ENCODE measurements at regions not wholly inside any gene's neighbourhood (a gene's known extent, or its start where the extent isn't known, plus 50 kb on each side); places are given as distances from the start of the nearest gene placed in this dataset.
"Not testable (repeated sequence)": the region's sequence is repeated elsewhere in the genome, so short reads cannot be mapped to it uniquely, and the experiment has no call there.

DNA sequence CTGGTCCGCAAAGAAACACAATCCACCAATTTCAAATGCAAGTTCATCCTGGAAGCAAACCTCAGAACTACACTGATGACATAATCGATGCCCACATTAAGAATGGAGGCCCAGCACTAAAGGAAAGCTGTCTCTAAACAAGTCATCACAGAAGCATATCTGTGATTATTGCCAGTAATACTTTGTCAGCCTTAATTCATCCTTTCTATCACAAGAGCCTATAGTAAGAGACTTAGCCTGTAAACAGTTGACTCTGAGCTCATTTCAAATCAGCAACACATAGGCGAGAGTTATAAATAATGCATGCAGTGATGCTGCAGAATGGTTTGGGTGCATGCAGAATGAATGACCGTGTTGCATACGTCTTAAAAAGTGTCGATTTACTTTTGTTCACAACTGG, 105.9 kb upstream of the ZFP42 start:
- no peaks in the 10 kb centered on the region for H3K4me1 ChIP-seq (ENCODE audit: control insufficient read depth, insufficient read depth, low read length)
- no peaks in the 10 kb centered on the region for H3K36me3 ChIP-seq (ENCODE audit: control insufficient read depth, insufficient read depth, low read length)
- no peak for DNase-seq
- no peaks in the 10 kb centered on the region for H3K9me3 ChIP-seq (ENCODE audit: control insufficient read depth, low read depth, low read length)
- no peak overlapping the region for H3K27ac ChIP-seq (ENCODE audit: low read length)
- 100% methylated on average over 1 of the region's 6 CpGs for WGBS (ENCODE audit: insufficient coverage, low lambda C conversion rate)
- H3K27me3 ChIP-seq (ENCODE audit: control insufficient read depth, insufficient read depth, low read length): no peaks in the 10 kb centered on the region
- no peak overlapping the region for H3K4me3 ChIP-seq (ENCODE audit: low read length)

DNA sequence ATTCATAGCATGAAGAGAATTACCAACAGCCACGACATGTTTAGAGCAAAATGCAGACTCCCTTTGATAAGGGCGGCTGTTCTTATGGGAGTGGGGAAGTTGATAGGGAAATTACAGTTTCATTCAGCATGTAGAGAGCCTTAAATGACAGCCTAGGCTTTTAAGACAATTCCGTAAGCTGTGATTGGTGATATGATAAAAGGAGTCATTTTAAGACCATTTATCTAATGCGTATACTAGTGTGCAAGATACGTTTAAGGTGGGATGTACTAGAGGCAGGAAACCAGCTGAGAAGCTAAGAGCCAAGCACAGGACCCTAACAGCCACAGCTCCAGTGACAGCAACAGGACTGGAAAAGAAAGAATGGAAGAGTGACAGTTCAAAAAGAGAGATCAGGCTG, 102.2 kb upstream of the ZFP42 start:
- no peaks in the 10 kb centered on the region for H3K36me3 ChIP-seq (ENCODE audit: control insufficient read depth, insufficient read depth, low read length)
- no peak overlapping the region for H3K27ac ChIP-seq (ENCODE audit: low read length)
- no peaks in the 10 kb centered on the region for H3K27me3 ChIP-seq (ENCODE audit: control insufficient read depth, insufficient read depth, low read length)
- no peak overlapping the region for H3K4me3 ChIP-seq (ENCODE audit: low read length)
- 20% methylated on average over 1 of the region's 5 CpGs for WGBS (ENCODE audit: insufficient coverage, low lambda C conversion rate)
- H3K4me1 ChIP-seq (ENCODE audit: control insufficient read depth, insufficient read depth, low read length): no peaks in the 10 kb centered on the region
- no peak for DNase-seq
- no peaks in the 10 kb centered on the region for H3K9me3 ChIP-seq (ENCODE audit: control insufficient read depth, low read depth, low read length)

DNA sequence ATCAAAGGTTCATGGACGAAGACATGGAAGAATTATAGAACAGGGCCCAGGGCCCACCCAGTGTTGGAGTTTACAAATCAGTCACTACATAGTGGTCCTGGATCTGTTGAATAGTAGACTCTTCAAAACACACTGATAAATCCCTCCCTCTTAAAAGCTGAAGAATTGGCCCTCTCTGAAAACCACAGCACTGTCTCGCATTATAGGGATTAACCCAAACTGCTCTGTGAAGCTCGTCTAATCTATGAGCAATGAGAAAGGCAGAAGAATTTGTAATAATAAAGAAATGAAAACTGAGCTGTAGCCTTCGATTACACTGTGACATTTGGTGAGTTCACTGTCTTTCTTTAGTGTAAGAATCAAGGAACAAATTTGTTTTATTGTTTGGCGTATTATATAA, 92.5 kb upstream of the ZFP42 start:
- H3K27ac ChIP-seq (ENCODE audit: low read length): no peak overlapping the region
- H3K4me1 ChIP-seq (ENCODE audit: control insufficient read depth, insufficient read depth, low read length): no peaks in the 10 kb centered on the region
- no peaks in the 10 kb centered on the region for H3K9me3 ChIP-seq (ENCODE audit: control insufficient read depth, low read depth, low read length)
- H3K36me3 ChIP-seq (ENCODE audit: control insufficient read depth, insufficient read depth, low read length): no peaks in the 10 kb centered on the region
- H3K27me3 ChIP-seq (ENCODE audit: control insufficient read depth, insufficient read depth, low read length): no peaks in the 10 kb centered on the region
- no peak for DNase-seq
- WGBS (ENCODE audit: insufficient coverage, low lambda C conversion rate): 69% methylated on average over 2 of the region's 5 CpGs
- no peak overlapping the region for H3K4me3 ChIP-seq (ENCODE audit: low read length)

DNA sequence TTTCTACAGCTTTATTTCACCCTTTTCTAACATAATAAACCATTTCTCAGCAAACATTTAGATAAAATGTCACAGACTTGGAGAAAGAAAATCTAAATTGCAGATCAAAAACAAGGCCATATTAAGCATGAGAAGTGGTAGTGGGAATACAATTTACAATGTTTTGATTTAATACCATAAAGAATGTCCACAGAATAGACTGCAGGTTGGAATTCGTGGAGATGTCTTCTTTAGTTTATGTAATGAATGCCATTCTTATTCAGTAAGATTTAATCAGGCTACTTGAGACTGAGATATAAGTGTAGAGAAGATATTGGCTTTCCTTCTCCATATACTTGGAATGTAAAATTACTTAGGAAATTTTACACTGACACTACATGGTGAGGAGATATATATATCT, 91.9 kb upstream of the ZFP42 start:
- no peak overlapping the region for H3K4me3 ChIP-seq (ENCODE audit: low read length)
- DNase-seq: no peak
- H3K27ac ChIP-seq (ENCODE audit: low read length): no peak overlapping the region
- no peaks in the 10 kb centered on the region for H3K27me3 ChIP-seq (ENCODE audit: control insufficient read depth, insufficient read depth, low read length)
- no peaks in the 10 kb centered on the region for H3K36me3 ChIP-seq (ENCODE audit: control insufficient read depth, insufficient read depth, low read length)
- no peaks in the 10 kb centered on the region for H3K9me3 ChIP-seq (ENCODE audit: control insufficient read depth, low read depth, low read length)
- WGBS (ENCODE audit: insufficient coverage, low lambda C conversion rate): 100% methylated on average over 1 of the region's 1 CpG
- H3K4me1 ChIP-seq (ENCODE audit: control insufficient read depth, insufficient read depth, low read length): no peaks in the 10 kb centered on the region

DNA sequence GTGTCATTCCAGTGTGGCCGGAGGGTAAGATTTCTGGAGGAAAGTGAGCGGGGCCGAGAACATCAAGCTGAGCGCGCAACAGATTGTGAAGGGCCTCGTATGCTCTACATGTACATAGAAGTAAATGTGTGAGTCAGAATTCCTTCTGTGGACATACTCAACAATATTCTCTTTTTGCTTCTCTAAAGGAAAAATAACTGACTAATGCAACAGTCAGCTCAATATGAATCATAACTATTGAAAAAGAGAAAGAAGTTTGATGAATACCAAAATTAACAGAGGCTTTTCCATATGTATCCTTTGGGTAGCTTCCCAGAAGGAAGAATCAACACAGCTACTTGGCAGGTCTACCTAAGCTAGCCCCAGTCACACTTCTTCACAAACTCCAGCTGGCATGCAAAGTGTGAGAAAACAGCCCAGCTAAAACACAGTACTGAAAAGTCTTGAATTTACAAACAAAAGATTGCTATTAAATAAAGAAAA, 87.5 kb upstream of the ZFP42 start:
- Histone ChIP-seq H3K27me3 (ENCODE audit: control insufficient read depth, insufficient read depth, low read length) (no peaks in the 10 kb centered on the region), H3K36me3 (ENCODE audit: control insufficient read depth, insufficient read depth, low read length) (no peaks in the 10 kb centered on the region), H3K4me1 (ENCODE audit: control insufficient read depth, insufficient read depth, low read length) (no peaks in the 10 kb centered on the region), H3K9me3 (ENCODE audit: control insufficient read depth, low read depth, low read length) (no peaks in the 10 kb centered on the region), H3K27ac (ENCODE audit: low read length) (no peak overlapping the region), H3K4me3 (ENCODE audit: low read length) (no peak overlapping the region)
- no peak for DNase-seq
- WGBS (ENCODE audit: insufficient coverage, low lambda C conversion rate): no CpG with 5 or more reads among the region's 6 CpGs

DNA sequence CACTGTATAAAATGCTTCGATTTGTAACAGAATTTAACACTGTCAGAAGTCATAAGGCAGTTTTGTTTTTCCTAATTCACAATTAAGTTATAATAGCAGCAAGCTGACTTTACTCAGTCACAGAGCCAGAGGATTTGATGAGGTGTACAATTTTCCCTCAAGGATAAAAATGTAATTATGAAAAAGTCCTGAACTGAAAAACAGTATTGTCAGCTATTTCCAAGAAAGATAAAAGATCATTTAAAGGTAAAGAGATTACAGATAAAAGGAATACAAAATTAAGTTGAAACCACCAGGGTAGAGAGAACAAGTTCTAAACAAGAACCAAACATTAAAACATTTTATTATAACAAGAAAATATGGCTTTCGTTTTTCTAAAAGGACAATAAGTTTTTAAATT, 86.8 kb upstream of the ZFP42 start:
- 75% methylated on average over 1 of the region's 2 CpGs for WGBS (ENCODE audit: insufficient coverage, low lambda C conversion rate)
- no peaks in the 10 kb centered on the region for H3K4me1 ChIP-seq (ENCODE audit: control insufficient read depth, insufficient read depth, low read length)
- no peak for DNase-seq
- no peaks in the 10 kb centered on the region for H3K36me3 ChIP-seq (ENCODE audit: control insufficient read depth, insufficient read depth, low read length)
- H3K9me3 ChIP-seq (ENCODE audit: control insufficient read depth, low read depth, low read length): no peaks in the 10 kb centered on the region
- no peaks in the 10 kb centered on the region for H3K27me3 ChIP-seq (ENCODE audit: control insufficient read depth, insufficient read depth, low read length)
- H3K27ac ChIP-seq (ENCODE audit: low read length): no peak overlapping the region
- no peak overlapping the region for H3K4me3 ChIP-seq (ENCODE audit: low read length)

DNA sequence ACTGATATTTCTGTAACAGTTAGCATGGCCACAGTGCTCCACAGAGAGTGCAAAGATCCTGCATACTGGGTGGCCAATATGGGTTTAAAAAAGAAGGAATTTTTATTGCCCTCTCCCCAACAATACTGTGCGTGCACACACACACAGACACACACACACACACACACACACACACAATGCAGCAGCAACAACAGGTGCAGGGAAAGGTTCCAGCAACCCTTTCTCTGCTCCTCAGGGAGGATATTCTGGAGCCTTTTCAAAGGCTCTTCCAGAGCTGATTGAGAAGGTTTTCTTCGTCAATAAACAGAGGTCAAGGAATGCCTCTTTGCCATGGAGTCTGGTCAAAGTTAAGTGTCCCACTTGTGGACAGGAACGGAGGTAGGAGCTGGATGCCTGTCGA, 84.8 kb upstream of the ZFP42 start:
- no peak for DNase-seq

DNA sequence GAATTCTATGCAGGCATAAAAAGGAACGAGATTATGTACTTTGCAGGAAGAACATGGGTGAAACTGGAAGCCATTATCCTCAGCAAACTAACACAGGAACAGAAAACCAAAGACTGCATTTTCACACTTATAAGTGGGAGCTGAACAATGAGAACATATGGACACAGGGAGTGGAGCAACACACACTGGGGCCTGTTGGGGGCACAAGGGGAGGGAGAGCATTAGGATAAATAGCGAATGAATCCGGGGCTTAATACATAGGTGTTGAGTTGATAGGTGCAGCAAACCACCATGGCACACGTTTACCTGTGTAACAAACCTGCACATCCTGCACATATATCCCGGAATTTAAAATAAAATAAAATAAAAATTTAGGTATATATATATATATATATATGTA, 80.2 kb upstream of the ZFP42 start:
- not testable (repeated sequence) for H3K9me3 ChIP-seq (ENCODE audit: control insufficient read depth, low read depth, low read length); DNase-seq; H3K27me3 ChIP-seq (ENCODE audit: control insufficient read depth, insufficient read depth, low read length); H3K27ac ChIP-seq (ENCODE audit: low read length); H3K36me3 ChIP-seq (ENCODE audit: control insufficient read depth, insufficient read depth, low read length); H3K4me3 ChIP-seq (ENCODE audit: low read length); H3K4me1 ChIP-seq (ENCODE audit: control insufficient read depth, insufficient read depth, low read length)
- WGBS (ENCODE audit: insufficient coverage, low lambda C conversion rate): no CpG with 5 or more reads among the region's 5 CpGs

More for the DNA sequence above, 84.8 kb upstream of the ZFP42 start:
- H3K36me3 ChIP-seq (ENCODE audit: control insufficient read depth, insufficient read depth, low read length): no peaks in the 10 kb centered on the region
- no peaks in the 10 kb centered on the region for H3K4me1 ChIP-seq (ENCODE audit: control insufficient read depth, insufficient read depth, low read length)
- H3K4me3 ChIP-seq (ENCODE audit: low read length): no peak overlapping the region
- no peaks in the 10 kb centered on the region for H3K27me3 ChIP-seq (ENCODE audit: control insufficient read depth, insufficient read depth, low read length)
- H3K9me3 ChIP-seq (ENCODE audit: control insufficient read depth, low read depth, low read length): no peaks in the 10 kb centered on the region
- whole genome bisulfite sequencing (ENCODE audit: insufficient coverage, low lambda C conversion rate): no CpG with 5 or more reads among the region's 4 CpGs
- no peak overlapping the region for H3K27ac ChIP-seq (ENCODE audit: low read length)

DNA sequence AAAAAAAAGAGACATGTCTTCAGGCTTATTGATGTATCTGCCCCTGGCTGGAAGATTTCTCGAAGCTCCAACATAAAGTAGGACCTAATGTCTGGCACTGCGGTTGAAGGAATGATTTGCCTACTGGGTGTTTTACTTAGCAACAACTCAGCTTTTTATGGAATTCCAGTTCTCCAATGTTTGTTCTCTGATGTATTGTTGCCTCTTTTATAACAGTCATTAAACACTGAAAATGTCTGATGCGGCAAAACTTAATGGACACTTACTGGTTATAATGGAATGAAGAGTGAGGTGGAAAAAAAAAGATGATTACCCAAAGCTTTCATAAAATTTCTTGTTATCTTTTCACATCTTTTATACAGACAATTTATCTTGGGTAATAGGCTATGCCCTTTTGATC, 75.6 kb upstream of the ZFP42 start:
- no peaks in the 10 kb centered on the region for H3K4me1 ChIP-seq (ENCODE audit: control insufficient read depth, insufficient read depth, low read length)
- H3K9me3 ChIP-seq (ENCODE audit: control insufficient read depth, low read depth, low read length): no peaks in the 10 kb centered on the region
- WGBS (ENCODE audit: insufficient coverage, low lambda C conversion rate): no CpG with 5 or more reads among the region's 3 CpGs

DNA sequence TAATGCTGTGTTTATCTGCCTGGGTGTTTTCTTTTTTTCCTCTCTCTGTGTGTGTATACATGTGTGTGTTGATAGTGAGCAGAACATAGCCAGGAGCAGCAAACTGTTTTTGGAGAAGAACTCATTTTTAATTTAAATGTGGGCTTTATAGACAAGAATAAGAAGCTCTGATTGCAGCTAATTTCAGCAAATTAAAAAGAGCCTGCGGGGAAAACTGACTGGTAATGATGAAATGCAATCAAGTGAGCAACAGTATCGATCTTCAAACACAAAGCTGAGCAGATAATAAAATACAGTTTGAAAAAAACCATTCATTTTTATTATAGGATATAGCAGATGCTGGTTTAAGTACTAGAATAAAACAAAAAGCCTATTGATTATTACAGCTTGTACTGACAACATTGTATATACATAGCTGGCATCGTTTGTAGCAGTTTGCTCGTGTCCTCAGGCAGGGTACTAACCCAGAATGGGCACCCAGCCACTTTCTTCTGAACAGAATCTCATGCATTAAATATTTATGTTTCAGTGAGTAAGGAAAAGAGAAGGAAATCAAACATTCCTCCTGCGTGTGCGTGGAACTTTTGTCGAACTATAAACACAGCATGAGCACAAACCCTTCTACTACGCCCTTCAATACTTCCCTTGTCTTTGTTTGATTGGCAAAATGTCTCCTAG, 73.5 kb upstream of the ZFP42 start:
- WGBS (ENCODE audit: insufficient coverage, low lambda C conversion rate): 83% methylated on average over 3 of the region's 8 CpGs
- no peak overlapping the region for H3K4me3 ChIP-seq (ENCODE audit: low read length)
- no peaks in the 10 kb centered on the region for H3K9me3 ChIP-seq (ENCODE audit: control insufficient read depth, low read depth, low read length)
- H3K36me3 ChIP-seq (ENCODE audit: control insufficient read depth, insufficient read depth, low read length): no peaks in the 10 kb centered on the region
- DNase-seq: peak in 1 of 2 donors; percentile 5
- no peaks in the 10 kb centered on the region for H3K4me1 ChIP-seq (ENCODE audit: control insufficient read depth, insufficient read depth, low read length)
- H3K27ac ChIP-seq (ENCODE audit: low read length): no peak overlapping the region
- H3K27me3 ChIP-seq (ENCODE audit: control insufficient read depth, insufficient read depth, low read length): no peaks in the 10 kb centered on the region

More for the DNA sequence above, 75.6 kb upstream of the ZFP42 start:
- H3K27me3 ChIP-seq (ENCODE audit: control insufficient read depth, insufficient read depth, low read length): no peaks in the 10 kb centered on the region
- no peak overlapping the region for H3K4me3 ChIP-seq (ENCODE audit: low read length)
- no peaks in the 10 kb centered on the region for H3K36me3 ChIP-seq (ENCODE audit: control insufficient read depth, insufficient read depth, low read length)
- no peak for DNase-seq
- H3K27ac ChIP-seq (ENCODE audit: low read length): no peak overlapping the region

DNA sequence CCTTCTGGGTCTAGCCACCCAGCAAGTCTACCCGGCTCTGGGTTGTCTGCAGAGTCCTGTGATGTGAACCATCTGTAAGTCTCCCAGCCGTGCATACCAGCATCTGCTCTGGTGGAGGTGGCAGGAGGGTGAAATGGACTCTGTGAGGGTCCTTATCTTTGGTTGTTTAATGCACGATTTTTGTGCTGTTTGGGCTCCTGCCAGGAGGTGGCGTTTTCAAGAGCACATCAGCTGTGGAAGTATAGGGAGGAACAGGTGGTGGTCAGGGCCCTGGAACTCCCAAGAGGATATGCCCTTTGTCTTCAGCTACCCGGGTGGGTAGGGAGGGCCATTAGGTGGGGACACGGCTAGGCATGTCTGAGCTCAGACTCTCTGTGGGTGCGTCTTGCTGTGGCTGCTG, 66.5 kb upstream of the ZFP42 start:
- no CpG with 5 or more reads among the region's 7 CpGs for WGBS (ENCODE audit: insufficient coverage, low lambda C conversion rate)
- H3K36me3 ChIP-seq (ENCODE audit: control insufficient read depth, insufficient read depth, low read length): no peaks in the 10 kb centered on the region
- no peaks in the 10 kb centered on the region for H3K27me3 ChIP-seq (ENCODE audit: control insufficient read depth, insufficient read depth, low read length)
- no peak overlapping the region for H3K27ac ChIP-seq (ENCODE audit: low read length)
- DNase-seq: no peak
- no peaks in the 10 kb centered on the region for H3K9me3 ChIP-seq (ENCODE audit: control insufficient read depth, low read depth, low read length)
- H3K4me1 ChIP-seq (ENCODE audit: control insufficient read depth, insufficient read depth, low read length): no peaks in the 10 kb centered on the region
- no peak overlapping the region for H3K4me3 ChIP-seq (ENCODE audit: low read length)
